Activated T-cell treated with anti-CD3 and anti-CD28 coated beads for 4 hours (primary cell): ENCODE measurements at regions not wholly inside any gene's neighbourhood (a gene's known extent, or its start where the extent isn't known, plus 50 kb on each side); places are given as distances from the start of the nearest gene placed in this dataset.
"Not testable (repeated sequence)": the region's sequence is repeated elsewhere in the genome, so short reads cannot be mapped to it uniquely, and the experiment has no call there.

Experiments used
- DNase-seq: peaks from one replicate; pipeline ENCODE4 v3.0.0-alpha.2; 2020

- no peak for DNase-seq
Measured at GRCh38 chr16:6709736-6710135, 622.9 kb upstream of the RBFOX1 start.

DNA sequence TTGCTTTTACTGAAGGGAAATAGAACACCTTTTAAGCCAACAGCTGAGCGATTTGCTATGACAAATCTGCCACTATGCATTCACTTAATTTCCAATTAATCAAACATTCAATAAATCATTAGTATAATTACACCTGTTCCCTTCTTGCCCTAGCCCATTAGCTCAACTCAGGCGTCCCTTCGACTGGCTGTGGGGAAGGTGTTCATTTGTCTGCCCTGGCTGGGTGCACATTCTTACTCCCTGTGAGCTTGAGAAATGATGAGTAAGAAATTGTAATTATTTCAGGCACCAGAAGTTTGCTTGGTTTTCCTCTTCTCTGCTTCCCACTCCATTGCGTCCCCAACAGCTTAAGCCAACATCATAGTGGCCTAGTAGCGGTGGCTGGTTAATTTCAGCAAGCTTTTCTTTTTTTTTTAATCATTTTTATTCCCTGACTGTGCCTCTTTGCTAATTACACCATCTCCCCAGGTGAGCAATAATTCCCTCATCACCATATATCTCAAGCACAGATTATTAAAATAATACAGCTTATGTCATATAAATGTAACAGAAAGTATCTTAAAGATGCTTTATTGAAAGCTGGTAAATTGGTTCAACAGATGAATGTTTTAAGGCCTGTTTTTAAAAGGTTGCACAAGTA, 623.9 kb upstream of the RBFOX1 start:
- no peak for DNase-seq

- no peak for DNase-seq
Measured at GRCh38 chr16:6704306-6704930, 628.2 kb upstream of the RBFOX1 start.

- DNase-seq, result no peak
Measured at GRCh38 chr16:6701096-6701495, 631.5 kb upstream of the RBFOX1 start.

GRCh38 chr16:6698548-6698947, 634.1 kb upstream of the RBFOX1 start:
- DNase-seq, result no peak

DNA sequence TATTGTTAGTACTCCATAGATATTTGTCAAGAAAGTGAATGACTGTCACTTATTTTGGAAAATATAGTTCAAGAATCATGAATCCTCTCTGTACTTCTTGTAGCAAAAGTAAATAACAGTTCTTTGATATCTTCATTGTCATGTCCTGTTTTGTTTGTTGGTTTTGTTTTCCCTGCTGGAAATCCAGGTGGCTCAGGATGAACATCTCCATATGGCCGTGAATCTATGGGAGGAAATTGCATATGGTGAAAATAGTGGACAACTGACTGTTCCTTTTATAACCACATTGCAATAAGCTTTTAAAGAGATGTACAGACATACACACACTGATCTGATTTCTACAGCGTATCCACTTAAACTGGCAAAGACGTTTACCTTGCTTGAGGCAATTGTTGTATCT, 637.0 kb upstream of the RBFOX1 start:
- no peak for DNase-seq

DNA sequence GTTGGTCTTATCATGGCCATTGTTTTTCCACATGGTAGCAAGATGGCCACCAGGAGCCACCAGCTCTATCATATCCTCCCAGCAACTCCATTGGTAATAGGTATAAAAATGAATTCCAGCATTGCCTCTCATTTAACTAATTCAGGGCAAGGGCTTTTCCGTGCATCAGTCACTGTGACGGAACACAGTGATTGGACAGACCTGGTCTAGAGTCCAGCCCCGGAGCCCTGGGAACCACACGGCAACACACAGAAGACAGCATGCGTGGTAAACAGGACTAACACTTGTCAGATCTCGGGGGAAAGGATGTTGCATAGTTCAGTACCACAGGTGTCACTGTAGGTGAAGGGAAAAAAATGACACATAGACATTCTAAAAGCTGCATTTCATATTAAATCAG, 638.0 kb upstream of the RBFOX1 start:
- no peak for DNase-seq

DNA sequence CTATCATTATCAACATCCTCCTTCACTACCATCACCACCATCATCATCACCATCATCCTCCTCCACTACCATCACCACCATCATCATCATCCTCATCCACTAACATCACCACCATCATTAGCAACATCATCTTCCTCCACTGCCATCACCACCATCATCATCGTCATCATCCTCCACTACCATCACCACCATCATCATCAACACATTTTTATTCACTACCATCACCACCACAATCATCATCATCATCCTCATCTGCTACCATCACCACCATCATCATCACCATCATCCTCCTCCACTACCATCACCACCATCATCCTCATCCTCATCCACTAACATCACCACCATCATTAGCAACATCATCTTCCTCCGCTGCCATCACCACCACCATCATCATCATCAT, 639.2 kb upstream of the RBFOX1 start:
- not testable (repeated sequence) for DNase-seq

- DNase-seq, result no peak
Measured at GRCh38 chr16:6692874-6693273, 639.8 kb upstream of the RBFOX1 start.

GRCh38 chr16:6690741-6691140, 641.9 kb upstream of the RBFOX1 start:
- DNase-seq, result no peak

DNA sequence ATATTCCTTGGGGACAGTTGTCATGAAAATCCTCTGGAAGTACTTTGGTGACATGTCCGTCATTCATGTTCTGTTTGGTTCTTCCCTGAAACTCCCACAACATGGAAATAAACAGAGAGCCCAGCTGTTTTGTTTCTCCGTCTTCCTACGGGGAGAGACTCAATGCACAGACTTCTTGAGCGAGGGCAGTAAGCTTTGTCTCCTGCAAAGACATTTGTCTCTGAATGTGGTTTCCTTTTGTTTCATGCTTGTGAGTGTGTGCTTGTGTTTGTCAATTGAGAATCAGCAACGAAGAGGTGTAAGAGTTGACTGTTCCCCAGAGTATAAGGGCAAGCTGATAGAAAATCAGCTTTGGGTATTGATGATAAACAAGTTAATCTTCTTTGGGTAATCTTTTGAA, 643.0 kb upstream of the RBFOX1 start:
- DNase-seq, result no peak

GRCh38 chr16:6687593-6687992, 645.1 kb upstream of the RBFOX1 start:
- no peak for DNase-seq

DNA sequence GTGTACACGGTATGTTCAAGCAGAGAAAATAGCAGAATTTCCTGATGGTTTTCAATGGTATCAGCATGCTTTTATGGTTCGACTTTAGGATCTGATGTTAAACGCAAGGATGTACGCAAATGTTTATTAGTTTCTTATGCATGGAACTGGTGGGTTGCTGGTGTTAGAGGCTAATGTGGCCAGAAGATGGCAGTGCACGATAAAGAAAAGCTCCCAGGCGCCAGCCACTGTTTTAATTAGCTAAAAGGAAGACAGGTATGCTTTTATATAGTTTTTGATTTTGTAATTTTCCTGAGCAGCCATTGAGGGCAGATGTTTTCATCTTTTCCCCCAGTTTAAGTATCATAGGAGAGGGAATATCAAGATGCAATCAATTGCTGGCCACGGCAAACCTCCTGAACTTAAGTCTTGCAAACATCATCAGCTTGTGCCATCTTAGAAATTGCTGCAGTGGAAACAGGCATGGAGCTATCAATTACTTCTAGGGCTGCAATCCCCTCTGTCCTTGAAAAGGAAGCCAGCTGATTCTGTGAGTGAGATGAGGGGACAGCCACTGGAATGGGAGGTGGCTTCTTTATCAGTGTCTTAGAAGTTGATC, 648.5 kb upstream of the RBFOX1 start:
- no peak for DNase-seq

DNA sequence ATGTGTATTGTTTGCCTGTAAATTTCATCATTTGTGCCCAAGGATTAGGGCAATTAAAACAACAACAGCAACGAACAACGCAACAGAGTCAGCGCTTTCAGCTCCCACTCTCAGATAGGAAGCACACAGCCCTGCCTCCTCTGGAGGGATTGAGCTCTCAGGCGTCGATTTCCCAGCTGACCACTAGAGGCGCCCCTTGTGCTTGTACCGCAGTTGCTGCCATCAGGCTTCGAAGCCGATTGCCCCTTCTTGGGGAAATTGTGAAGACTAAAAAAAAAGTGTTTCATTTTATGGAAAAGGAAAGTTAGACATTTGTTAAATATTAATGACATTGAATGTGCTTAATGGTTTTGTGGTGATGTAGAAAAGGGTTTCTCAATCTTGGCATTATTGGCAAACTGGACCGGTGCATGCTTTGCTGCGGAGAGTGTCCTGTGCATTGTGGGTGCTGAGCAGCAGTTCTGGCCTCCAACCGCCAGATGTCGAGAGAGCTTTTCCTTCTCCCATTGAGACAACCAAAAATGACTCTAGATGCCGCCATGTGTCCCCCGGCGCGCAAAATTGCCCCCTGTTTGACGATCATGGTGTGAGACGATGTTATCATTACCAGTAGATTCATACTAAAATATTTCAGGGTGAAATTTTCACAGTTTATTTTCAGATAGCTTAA, 650.4 kb upstream of the RBFOX1 start:
- no peak for DNase-seq

GRCh38 chr16:6678586-6678985, 654.1 kb upstream of the RBFOX1 start:
- no peak for DNase-seq

DNA sequence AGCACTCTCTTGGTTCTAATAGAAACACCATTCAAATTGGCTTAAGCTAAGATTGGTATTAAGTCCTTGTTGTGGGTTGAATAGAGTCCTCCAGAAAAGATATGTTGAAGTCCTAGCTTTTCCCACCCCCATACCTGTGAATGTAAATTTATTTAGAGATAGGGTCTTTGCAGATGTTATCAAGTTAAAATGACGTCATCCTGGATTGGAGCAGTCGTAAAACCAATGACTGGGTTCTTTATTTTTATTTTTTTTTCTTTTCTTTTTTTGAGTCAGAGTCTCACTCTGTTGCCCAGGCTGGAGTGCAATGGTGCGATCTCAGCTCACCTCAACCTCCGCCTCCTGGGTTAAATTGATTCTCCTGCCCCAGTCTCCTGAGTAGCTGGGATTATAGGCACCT, 658.6 kb upstream of the RBFOX1 start:
- no peak for DNase-seq

GRCh38 chr16:6672507-6672906, 660.1 kb upstream of the RBFOX1 start:
- DNase-seq, result no peak

DNA sequence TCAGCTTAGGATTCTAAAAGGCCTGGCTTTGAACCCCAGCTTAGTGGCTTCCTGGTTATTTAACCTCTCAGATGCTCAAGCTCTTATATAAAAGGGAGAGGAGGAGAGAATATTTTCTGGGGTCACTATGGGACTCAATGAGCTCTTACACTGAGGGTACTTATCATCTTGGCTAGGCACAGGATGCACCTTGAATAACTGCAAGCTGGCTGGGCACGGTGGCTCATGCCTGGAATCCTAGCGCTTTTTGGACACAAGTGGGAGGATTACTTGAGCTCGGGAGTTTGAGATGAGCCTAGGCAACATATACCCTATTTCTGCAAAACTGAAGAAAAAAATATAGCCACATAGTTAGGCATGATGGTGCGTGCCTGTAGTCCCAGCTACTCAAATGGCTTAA, 665.3 kb upstream of the RBFOX1 start:
- no peak for DNase-seq

GRCh38 chr16:6665126-6665525, 667.5 kb upstream of the RBFOX1 start:
- no peak for DNase-seq

DNA sequence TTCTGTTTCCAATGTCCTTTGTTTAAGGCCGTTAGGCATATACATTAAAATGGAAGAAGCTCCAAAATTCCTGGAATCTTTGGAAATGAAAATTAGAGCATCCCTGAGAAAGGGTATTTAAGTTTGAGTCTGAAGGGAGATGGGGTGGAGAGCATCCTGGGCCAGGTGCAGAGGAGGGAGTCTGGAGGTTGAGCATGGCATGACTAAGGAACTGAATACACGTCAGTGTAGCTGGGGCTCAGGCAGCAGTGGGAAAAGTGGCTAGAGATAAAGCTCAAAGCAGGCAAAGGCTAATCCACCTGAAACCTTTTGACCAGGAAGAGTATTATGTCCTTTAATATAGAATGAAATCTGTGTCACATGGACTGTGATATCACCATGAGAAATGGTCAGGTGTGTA, 669.0 kb upstream of the RBFOX1 start:
- DNase-seq, result no peak

DNA sequence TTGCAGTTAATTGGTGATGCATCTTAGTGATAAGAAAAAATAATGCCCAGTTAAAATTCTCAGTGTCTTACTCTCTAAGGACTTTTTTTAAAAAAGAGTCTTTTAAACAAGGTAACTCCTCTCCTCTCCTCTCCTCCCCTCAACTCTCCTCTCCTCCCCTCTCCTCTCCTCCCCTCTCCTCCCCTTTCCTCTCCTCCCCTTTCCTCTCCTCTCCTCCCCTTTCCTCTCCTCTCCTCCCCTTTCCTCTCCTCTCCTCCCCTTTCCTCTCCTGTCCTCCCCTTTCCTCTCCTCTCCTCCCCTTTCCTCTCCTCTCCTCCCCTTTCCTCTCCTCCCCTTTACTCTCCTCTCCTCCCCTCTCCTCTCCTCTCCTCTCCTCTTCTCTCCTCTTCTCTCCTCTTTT, 675.9 kb upstream of the RBFOX1 start:
- no peak for DNase-seq

GRCh38 chr16:6646891-6647290, 685.8 kb upstream of the RBFOX1 start:
- no peak for DNase-seq

GRCh38 chr16:6645768-6646568, 686.7 kb upstream of the RBFOX1 start:
- no peak for DNase-seq
